Midbrain (tissue), 1 donor: ENCODE measurements at regions not wholly inside any gene's neighbourhood (a gene's known extent, or its start where the extent isn't known, plus 50 kb on each side); places are given as distances from the start of the nearest gene placed in this dataset.
A peak's percentile ranks its signal among the peaks of the same experiment; 100 is the strongest.

Experiments used
- DNase-seq: peaks from one replicate; lab custom pipeline; 2025; lab: John Stamatoyannopoulos, UW

DNA sequence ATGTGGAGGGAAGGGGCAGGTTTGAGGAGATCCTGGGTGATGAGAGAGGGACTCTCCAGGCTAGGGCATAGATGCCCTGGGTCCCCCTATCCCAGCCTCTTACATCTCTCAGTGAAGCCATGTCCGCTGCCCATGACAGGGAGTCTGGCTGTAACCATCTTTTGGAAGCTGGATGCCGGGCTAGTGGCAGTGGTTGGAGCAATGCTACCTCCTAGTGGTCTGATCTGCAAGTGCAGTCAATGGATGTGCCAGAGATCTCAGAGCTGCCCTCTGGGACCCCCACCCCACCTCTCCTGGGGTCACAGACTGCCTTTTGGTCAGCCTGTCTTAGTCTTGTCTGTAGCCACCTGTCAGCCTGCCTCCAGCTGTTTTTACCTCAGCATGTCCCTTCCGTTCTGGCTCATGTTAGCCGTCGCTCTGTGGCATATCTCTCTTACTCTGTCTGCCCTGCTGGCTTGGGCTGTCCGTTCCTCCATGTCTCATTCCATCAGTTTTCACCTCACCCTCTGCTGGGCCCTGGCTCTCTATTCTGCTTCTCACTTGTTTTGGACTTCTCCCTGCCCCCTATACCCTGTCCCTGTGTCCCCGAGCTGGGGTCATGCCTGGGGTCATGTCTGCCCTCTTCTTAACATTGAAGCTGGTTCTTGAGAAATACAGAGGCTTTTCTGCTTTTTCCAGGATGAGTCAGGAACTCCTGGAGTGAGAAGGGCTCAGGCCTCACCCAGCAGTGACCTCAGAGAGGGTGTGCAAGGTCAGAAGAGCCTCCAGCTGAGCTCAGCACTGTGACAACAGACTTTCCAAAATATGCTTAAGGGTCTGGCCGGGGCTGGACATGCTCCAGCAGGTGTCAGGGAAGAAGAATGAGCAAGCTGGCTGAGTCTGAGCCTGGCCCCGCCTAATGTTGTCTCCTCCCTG, 52.0 kb upstream of the THY1 start:
- peak; percentile 62 for DNase-seq

DNA sequence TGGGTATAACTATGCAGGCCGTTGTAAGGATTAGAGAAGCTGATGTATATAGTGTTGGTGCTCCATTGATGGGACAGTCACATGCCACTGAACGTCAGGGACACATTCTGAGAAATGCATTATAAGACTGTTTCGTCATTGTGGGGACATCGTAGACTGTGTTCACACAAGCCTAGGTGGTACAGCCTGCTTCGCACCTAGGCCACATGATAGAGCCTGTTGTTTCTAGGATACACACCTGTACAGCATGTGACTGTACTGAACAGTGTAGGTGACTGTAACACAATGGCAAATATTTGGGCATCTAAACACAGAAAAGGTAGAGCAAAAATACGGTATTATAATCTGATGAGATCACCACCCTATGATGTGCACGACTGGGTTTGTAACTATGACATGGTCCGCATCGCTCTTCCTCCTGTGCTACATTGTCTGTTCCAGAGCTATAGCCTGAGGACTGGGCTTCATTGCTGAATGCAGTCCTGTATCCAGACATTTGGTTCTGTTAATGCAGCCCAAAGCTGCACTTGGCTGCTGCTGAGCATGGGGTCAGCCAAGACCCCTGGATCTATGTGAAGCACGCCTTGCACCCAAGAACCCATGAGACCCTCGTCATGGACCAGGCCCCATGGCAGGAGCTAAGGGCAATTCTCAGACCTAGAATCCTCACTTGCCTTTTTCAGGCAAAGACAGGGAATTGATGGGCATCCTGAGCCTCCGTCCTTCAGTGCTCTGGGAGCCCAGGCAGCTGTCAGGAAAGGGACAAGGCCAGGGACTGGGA, 51.1 kb upstream of the THY1 start:
- no peak for DNase-seq

DNA sequence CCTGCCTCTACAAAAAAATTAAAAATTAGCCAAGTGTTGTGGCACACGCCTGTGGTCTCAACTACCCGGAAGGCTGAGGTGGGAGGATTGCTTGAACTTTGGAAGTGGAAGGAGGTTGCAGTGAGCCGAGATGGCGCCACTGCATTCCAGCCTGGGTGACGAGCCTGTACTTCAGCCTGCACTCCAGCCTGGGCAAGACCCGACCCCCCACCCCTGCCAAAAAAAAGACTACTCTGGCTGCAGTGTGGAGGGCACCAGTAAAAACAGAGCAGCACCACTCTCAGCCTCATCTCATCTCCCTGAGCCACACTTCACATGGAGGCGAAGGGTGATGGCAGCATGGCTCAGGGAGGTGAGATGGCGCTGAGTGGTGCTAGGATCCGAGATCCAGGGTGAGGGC, 50.3 kb upstream of the THY1 start:
- no peak for DNase-seq

- DNase-seq, result no peak
Measured at GRCh38 chr11:119472856-119473222, 49.9 kb upstream of the THY1 start.
